GM18507 (cell line): ENCODE measurements at regions not wholly inside any gene's neighbourhood (a gene's known extent, or its start where the extent isn't known, plus 50 kb on each side); places are given as distances from the start of the nearest gene placed in this dataset.

Source experiments
- DNase-seq: peaks from one replicate; pipeline ENCODE4 v3.0.0; 2011; ENCODE audit warnings: low read depth; ENCODE audit not compliant: insufficient read length; ENCODE audit errors: extremely low spot score
- FAIRE-seq: peaks from 2 replicates; lab custom pipeline; 2011; peaks lifted over from hg19 to GRCh38; lab: Jason Lieb, UNC

DNA sequence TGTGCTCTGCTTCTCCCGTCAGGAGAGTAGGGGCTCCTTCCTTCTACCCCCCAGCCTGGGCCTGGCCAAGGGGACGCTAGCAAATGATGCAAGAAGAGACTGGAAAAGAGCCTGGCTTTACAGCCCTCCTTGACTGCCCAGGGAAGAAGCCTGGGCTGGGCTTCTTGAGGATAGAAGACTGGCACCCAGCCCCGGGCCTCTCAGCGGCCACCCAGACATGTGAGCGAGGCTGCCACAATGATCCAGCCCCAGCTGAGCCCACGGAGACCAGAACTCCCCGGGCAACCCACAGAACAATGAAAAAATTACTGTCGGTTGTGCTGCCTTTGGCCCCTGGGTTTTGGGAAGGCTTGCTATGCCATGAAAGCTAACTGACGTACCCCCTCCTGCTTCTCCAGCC is 100.6 kb upstream of the PRR20G start:
- FAIRE-seq (no peak), DNase-seq (no peak)

DNA sequence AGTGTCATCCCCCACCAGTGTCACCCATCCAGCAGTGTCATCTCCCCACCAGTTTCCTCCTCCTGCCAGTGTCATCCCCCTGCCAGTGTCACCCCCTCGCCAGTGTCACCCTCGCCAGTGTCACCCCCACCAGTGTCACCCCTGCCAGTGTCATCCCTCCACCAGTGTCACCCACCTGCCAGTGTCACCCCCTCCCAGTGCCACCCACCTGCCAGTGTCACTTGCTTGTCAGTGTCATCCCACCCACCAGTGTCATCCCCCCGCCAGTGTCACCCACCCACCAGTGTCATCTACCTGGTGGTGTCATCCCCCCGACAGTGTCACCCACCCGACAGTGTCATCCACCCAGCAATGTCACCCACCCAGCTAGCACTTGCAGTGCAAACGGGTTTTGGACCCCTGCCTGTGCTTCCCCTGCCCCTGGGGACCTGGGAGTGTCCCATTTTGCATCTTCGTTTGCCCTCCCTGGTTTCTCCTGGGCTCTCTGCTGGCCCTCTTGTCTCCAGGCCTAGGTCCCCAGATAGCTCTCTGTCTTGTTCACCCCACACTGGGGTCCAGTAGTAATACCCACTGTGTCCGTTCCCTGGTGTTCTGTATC is 99.8 kb upstream of the PRR20G start:
- FAIRE-seq (no peak), DNase-seq (no peak)

DNA sequence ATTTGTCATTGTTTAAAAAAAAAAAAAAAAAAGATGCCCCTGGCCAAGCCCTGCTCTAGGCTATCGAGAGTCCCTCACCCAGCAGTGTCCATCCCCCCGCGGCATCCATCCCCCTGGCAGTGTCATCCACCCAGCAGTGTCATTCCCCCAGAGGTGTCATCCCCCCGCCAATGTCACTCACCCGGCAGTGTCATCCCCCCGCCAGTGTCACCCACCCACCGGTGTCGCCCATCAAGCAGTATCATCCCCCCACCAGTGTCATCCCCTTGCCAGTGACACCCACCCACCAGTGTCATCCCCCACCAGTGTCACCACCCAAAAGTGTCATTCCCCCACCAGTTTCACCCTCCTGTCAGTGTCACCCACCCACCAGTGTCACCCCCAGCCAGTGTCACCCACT is 99.3 kb upstream of the PRR20G start:
- no peak for DNase-seq
- no peak for FAIRE-seq

DNA sequence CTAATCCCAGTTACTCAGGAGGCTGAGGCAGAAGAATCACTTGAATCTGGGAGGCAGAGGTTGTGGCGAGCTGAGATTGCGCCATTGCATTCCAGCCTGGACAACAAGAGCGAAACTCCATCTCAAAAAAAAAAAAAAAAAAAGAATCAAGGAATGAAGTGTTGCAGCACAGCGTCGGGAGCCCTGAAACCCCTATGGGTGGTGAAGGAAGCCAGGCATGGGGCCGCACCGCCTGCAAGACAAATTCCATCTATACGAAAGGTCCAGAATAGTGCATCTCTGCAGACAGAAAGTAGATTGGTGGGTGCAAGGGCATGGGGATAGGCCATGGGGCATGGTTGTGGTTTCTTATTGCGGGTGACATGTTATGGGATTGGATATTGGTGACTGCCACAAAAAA is 98.6 kb upstream of the PRR20G start:
- FAIRE-seq = no peak

DNA sequence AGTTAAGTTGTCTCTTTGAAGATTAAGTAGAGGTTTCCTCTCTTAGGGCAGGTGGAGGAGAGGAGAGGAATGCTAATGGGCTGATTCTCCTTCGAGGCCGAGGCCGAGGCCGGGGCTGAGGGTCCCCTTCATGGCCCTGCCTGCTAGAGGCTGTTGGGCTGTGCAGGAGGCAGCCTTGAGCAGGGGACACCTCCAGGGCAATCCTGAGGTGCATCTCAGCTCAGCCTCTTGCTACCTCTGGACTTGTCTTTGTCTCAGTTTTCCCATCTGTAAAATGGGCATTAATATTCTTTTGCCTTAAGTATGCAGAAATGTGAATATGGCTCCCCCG is 97.7 kb upstream of the PRR20G start:
- DNase-seq = no peak
- FAIRE-seq = no peak

More for the DNA sequence above, 98.6 kb upstream of the PRR20G start:
- DNase-seq = no peak

DNA sequence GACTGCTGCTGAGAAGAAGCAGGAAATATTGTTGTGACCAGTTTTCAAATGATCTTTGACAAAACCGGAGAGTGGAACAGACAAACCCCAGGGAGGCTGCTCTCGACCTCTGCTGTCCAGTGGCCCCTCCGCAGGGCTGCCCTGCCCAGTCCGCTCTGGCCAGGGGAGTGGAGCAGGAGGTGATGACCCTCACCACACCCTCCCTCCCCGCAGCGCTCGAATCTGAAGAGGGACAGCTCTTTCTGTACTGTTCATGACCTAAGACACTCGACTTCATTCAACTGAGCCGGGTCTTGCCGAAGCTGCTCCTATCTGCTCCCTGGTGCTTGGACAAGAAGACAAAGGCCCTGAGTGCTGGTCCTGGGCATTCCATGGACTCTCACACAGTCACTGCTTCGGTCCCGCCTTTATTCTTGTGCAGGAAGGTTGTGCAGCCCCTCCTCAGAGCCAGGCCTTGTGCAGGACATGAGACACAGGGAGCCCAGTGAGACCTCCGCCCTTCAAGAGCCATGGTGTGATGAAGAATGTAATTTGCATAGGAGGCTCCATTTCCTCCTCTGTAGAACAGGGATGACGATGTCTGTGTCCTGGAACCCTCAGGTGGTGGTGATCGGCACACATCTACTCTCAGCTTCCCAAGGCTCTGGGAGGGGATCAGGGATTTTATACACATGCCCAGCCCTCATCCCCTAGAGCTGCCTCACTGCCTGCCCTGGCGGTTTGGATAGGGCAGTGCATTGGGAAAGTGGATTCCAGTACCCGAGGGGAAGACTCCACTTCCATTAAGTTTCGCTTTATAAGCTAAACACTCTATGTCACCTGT is 97.1 kb upstream of the PRR20G start:
- no peak for DNase-seq
- no peak for FAIRE-seq

DNA sequence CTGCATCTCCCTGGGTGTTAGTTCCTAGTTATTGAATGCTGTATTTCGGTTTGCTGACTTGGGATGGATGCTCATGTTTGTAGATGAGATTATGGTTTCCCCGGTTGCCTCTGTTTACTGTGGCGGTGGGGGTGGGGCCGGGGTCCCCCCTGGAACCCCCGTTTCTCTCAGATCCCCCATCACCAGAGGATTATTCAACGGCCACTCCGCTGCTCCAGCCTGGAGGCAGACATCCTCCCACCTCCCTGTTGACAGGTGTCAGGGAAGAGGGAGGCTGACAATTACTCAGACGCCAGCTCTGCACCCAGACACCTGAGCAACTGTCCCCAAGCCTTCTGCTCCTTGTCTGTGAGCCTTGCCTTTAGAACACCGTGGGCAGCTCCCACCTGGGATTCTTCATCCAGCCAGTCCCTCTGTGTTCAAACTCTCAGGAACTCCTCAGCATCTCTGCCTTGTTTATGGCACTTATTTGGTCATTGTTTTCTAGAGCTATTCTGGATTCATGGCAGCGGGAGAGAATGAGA is 95.9 kb upstream of the PRR20G start:
- FAIRE-seq (no peak), DNase-seq (no peak)

DNA sequence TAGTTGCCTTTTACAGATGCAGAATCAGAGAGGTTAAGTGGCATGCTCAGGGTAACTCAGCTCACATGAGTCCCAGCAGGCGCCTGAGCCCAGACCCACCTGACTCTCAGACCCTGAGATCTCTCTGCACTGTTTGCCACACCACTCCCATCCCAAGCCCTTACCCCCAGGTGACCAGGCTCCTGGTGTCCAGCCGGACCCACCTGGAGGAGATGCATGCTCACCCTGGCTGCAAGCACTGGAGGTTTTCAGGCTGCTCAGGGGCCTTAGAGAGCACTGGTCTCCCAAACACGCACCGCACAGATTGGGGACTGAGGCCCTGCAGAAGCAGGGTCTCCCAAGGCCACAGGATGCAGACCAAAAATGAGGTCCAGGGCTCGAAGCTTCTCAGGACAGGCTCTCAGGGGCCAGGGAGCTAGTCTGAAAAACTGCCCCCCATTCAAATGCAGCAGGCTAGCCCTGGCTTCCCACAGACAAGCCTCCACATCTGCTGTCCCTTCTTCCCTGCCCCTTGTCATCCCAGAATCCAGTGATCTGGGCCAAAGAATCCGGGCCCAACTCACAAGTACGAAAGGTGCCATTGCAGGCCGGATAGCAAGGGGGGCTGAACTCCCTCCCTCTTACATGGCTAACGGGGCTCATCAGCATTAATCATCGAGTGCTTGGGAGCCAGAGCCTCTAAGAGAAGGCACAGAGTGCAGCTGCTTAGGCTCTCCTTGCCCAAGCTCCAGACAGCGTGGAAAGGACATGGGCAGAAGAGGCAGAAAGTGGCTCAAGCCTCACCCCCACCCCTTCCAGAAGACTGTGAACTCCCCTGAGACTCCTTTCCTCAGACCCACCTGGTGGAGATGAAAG is 90.2 kb upstream of the PRR20G start:
- FAIRE-seq = no peak
- no peak for DNase-seq

DNA sequence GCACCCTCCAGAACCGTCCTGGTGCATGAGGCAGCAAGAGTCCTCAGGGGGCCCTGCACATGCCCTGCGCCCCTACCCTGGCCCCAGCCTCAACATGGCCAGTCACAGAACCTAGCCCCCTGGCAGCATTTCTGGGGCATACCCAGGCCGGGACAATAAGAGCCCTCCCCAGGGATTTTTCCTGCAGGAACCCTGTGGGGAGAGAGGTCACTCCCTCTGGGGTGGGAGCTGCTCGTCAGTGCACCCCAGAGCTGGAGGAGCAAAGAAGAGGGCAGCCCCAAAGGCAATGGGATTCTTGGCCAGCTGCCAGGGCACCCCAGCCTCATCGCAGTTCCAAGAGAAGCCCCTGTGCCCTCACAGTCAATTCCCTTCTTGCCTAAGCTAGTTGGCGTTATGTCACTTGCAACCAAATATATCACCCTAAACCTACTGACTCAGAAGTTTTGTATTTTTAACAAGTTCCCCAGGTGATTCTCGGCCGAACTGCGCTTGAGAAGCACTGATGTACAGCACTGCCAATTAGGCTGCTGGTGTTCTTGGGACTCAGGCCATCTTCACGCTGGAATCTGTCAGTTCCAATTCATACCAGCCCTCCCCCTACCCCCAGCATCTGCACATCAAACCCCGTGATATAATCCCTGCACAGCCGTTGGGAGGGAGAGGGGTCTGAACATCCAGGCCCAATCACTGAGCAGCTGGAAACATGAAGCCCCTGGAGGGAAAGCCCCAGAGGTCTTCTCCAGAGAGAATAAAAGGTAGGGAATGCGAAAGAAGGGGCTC is 87.5 kb upstream of the PRR20G start:
- no peak for FAIRE-seq

DNA sequence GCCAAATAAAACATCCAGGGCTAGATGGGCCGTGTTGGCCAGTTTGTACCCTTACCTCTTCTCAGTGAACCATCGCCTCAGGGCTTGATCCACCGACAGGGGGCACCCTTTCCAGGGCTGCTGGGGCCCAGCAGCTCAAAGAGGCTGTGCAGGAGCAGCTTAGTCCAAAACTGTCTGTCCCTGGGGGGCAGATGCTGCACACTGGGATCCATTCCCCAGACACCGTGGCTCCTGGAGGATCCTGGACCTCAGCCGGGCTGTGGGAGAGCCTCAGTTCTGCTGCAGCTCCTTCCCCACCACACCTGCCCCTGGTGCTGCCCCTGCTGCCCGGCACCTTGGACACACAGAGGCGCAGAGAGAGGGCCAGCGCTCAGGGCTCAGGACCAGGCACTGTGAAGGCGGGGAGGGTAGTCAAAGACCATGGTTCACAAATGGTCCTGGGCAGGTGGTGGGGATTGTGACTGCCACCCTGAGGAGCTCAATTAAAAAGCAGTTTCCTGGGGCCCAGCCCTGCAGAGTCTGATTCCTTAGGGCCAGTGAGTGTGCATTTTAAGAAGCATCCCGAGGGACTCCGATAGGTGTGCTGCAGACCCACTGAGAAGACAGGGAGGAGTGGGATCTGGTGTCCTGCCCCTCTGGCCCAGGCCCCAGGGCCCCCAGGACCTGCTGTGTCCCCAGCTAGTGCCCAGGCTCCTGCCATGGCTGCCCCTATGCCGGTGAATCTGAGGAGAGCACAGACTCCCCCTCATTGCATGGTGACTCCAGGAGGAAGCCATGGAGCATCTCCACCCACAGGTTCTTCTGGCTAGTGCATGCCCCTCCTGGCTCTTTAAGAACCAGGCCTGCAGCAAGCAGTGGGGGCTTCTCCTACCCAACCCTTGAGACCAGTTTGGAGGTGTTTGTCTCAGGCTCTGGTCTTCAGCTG is 86.5 kb upstream of the PRR20G start:
- no peak for FAIRE-seq

More for the DNA sequence above, 87.5 kb upstream of the PRR20G start:
- DNase-seq = no peak

DNA sequence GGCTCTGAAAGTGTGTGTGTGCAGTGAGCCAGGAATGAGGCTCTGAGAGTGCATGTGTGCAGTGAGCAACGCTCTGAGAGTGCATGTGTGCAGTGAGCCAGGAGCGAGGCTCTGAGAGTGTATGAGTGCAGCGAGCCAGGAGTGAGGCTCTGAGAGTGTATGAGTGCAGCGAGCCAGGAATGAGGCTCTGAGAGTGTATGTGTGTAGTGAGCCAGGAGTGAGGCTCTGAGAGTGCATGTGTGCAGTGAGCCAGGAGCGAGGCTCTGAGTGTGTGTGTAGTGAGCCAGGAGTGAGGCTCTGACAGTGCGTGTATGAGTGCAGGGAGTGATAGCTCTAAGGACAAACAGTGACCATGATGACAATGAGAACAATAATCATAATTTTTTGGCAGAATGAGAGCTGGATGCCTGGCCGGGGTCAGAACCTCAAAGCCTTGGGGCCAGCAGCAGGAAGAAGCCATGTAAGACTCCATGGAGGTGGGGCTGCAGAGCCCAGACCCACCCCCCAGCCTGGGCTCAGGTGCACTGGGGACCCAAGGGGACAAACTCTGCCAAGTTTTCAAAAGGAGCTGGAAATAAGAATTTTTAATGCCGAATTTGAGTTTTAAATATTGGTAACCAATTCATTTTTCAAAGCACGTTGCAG is 85.7 kb upstream of the PRR20G start:
- FAIRE-seq = no peak
- DNase-seq = no peak

More for the DNA sequence above, 86.5 kb upstream of the PRR20G start:
- DNase-seq = no peak

DNA sequence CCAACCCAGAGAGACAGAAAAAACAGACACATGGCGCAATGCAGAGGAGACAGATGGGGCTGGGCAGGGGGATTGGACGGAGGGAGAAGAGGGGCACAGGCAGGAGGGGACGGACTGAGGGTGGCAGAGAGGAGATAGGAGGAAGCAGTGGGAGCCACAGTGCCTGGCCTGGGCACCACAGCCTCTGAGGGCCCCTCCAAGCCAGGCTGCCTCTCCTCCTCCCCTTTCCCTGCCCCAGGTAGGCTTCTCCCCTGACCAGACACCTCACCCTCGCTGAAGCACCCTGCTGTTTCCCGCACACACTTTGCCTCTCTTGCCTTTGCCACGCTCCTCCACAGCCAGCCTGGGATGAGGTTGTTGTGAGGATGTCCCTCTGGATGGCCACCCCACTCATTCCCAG is 84.0 kb upstream of the PRR20G start:
- DNase-seq = no peak
- FAIRE-seq = no peak

DNA sequence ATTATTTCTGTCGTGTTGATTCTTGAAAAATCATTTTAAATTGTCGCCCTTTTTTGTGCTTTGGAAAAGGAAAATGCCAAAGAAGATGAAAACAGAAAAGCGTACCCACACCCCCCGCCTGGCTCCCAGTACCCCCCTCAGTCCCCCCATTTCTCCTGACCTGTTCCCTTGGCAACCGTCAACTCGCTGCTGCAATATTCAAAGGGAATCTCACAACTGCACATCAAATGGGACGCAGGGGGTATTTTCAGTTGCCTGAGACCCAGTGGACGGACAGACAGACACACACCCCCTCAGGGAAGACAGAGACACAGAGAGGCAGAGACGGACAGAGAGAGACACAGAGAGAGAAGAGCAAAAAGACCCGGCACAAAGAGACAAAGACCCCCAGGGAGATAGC is 83.5 kb upstream of the PRR20G start:
- FAIRE-seq (no peak), DNase-seq (no peak)

DNA sequence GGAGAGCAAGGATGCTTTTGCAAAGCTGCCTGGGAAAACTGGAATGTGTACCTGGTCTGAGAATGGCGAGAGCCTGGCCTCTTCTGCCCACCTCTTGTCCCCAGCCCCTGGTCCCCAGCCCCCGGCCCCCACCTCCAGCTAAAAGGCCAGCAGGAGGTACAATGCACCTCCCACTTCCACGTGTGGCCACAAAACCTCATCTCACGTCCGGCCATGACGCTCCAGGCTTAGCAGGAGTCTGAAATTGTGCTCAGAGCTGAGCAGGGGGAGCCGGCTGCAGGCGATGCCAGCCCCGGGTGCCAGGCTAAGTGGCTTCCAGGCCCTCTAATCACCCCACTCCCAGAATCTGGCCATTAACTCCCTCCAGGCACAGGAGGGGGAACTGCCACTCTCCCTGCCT is 83.1 kb upstream of the PRR20G start:
- FAIRE-seq (no peak), DNase-seq (no peak)

DNA sequence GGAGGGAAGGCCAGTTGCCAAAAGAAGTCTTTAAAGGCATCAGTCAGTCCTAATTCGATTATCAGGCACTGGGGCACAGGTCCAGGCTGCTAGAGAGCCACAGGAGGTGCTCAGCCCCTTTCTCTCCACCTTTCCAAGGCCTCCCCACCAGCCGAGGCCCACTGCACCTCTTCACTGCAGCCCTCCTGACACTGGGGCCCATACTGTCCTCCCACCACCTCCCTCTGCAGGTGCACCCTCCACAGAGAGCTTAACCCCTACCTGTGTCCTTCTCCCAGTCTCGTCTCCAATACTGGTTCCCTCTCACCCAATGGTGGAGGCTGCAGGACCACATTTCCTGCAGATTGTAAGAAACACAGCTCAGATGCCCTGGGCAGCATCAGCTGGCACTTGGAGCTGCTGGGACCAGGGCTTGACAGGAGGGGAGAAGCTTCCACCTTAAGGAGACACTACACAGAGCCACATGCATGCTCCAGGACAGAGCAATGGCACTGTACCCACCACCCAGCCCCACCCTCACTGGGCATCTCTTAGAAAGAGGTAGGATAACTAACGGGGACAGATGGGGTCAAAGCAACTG is 81.6 kb upstream of the PRR20G start:
- no peak for DNase-seq
- no peak for FAIRE-seq

DNA sequence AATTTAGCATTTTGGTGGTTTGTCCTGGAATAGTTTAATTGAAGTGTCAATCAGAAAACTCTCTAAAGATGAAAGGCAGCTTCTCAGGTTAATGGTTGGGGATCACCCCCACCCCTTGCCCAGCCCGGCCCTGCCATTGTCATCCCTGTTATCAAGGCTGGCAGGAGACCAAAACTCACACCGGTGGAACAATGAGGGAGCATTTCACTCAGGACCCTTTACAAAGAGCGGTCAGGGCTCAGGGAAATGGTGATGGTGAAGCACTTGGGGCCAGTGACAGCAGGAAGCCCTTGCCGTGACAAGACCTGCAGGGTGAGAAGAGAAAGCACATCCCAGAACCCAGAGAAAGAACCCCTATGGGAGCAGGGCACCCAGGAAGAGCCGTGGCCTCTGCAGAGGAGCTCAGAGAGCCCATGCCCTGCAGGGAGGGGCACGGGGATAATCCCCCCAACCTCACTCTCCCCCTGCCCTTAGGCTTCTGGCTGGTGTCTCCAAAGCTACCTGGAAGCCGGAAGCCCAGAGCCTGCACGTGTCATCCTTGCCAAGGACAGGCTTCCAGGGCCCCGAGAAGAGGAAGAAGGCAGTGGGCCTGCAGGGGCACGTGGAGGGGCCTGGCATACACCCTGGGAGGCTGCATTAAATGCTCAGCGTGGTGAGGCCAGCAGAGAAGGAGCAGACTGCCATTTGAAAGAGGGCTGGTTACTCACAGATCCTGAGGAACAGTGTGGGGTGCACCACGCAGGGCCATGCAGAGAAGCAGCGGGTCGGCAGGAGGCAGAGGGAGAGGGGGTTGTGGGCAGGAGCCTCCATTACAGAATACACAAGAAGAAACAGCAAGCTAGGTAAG is 80.6 kb upstream of the PRR20G start:
- no peak for FAIRE-seq

DNA sequence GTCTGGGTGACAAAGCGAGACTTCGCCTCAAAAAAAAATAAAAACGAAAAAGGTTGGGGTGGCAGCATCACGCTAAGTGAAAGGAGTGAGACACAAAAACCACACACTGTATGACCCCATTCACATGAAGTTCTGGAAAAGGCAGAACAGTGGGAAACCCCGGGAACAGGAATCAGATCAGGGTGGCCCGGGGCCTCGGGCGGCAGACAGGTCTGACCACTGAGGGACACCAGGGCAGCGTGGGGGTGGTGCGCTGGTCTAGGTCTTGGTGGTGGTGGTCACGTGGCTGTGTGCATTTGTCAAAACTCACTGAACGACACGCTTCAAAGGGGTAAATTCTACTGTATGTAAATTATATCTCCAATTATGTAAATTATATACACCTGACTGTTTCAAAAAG is 79.7 kb upstream of the PRR20G start:
- FAIRE-seq = no peak
- DNase-seq = no peak

More for the DNA sequence above, 80.6 kb upstream of the PRR20G start:
- no peak for DNase-seq
